Right forelimb (tissue), 1 donor: ENCODE measurements at regions not wholly inside any gene's neighbourhood (a gene's known extent, or its start where the extent isn't known, plus 50 kb on each side); places are given as distances from the start of the nearest gene placed in this dataset.

Experiments
- DNase-seq: peaks from one replicate; pipeline ENCODE4 v3.0.0-alpha.2; 2018

DNA sequence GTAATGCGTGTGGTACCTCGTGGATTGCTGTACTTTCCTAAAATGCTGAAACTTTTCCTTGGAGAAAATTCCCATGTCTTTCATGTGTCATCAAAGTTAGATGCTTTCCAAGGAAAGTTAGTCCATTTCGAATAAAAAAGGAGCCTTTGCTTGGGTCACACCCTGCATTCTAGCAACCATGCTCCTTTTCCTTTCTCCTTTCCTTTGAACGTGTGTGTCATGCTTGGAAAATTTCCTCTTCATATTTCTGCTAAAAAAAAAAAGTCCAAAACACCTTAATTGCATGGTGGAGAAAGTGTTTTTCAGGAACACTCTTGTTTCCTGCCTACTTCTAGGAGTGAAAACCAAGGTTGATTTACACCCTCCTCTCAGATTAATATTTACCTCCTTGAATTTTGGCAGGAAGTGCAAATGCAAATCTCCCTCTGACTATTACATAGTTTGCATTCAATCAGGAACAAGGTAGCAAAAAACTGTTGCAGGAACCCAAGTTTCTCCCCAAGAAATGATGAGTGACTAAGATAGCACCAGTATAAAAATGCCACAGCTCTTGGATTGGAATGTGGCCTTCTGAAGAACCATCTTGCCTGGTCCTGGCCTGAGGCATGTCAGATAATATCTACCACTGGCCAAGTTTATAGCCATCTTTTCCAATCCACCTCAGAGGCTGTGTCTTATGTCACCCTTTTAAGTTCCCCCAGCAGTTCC, 590.6 kb downstream of the QKI start:
- no peak for DNase-seq

DNA sequence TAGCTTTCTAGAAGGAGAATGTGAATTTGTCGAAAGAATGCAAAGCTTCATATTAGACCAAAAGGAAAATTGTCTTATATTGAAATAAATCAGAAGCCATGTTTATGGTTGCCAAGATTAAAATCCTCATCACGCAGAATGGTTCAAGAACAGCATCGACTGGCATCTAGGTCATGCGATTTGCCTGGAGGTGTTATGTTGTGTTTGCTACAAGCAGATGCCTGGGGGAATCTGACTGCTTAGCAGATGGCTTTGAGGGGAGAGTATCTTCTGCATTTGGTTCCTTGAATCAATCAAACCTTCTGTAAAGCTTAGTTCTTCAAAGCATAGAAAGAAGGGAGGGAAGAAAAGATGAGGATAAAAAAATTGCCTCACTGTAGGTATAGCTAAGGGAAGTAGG, 585.8 kb downstream of the QKI start:
- DNase-seq: no peak

DNA sequence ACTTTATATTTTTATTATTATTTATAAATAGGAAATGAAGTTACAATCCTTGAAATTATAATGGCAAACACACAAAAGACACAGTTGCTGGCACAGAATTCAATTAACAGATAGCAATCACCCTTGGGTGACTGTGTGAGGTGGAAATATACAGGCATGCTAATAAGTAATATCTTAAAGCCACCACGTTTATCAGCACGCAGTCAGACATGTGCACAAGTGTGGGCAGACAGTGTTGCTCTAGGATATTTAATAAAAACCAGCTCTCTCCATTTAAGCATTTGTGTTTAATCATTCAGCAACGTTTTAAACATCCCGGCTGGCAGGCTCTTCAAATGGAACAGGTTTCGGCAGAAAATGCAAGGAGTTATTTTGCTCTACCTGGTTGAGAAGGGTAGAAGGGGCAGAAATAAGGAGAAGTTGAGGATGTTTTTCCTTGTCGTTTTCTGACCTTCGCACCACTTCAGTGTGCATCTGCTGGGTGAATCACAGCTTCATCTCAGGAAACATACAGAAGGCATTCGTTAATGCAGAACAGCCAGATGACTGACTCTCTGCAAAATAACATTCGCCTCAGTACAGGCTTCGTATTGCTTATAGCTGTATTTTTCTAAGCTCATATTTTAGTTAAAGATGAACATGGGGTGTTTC, 585.1 kb downstream of the QKI start:
- no peak for DNase-seq

DNA sequence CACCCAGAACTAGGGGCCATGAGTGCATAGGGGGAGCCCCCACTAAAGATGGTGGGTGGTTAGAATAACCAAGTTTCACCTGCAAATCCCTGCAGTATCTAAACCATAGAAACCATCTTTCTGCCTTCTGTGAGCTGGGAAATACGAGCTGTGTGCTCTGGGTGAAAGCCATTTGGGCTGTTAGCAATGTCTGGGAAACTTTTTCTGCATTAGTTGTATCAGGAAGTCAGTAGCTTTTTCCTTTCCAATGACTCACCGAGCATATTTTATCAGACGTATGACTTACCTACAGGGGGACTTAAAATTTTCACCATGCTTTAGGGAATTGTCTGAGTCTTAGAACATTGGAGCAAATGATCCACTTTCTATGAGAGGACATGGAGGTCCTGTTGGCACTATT, 584.0 kb downstream of the QKI start:
- DNase-seq: no peak

GRCh38 chr6:163996491-163996890, 582.0 kb downstream of the QKI start:
- no peak for DNase-seq

GRCh38 chr6:163994566-163994965, 580.0 kb downstream of the QKI start:
- DNase-seq: no peak

GRCh38 chr6:163992701-163993100, 578.2 kb downstream of the QKI start:
- DNase-seq: no peak

DNA sequence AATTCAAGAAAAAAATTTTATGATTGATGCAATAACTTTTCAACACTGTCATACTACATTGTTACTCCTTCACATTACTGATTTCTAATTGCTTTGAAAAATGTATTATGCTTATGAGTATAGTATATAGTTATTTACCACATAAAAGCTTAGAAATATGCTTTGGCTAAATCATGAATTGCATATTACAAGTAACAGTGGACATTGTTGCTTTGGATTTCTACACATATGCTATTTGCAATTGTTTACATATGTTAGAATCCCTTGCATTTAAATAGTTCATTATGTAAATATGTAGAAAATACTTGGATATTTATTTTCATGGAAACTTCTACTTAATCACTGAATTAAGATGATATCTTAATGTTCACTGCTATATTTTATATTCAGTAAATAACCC, 577.5 kb downstream of the QKI start:
- DNase-seq: no peak

GRCh38 chr6:163991321-163991720, 576.8 kb downstream of the QKI start:
- no peak for DNase-seq

- no peak for DNase-seq
Observed at GRCh38 chr6:163986313-163986712, 571.8 kb downstream of the QKI start.

GRCh38 chr6:163985710-163986109, 571.2 kb downstream of the QKI start:
- no peak for DNase-seq

- no peak for DNase-seq
Observed at GRCh38 chr6:163985040-163985439, 570.5 kb downstream of the QKI start.

DNA sequence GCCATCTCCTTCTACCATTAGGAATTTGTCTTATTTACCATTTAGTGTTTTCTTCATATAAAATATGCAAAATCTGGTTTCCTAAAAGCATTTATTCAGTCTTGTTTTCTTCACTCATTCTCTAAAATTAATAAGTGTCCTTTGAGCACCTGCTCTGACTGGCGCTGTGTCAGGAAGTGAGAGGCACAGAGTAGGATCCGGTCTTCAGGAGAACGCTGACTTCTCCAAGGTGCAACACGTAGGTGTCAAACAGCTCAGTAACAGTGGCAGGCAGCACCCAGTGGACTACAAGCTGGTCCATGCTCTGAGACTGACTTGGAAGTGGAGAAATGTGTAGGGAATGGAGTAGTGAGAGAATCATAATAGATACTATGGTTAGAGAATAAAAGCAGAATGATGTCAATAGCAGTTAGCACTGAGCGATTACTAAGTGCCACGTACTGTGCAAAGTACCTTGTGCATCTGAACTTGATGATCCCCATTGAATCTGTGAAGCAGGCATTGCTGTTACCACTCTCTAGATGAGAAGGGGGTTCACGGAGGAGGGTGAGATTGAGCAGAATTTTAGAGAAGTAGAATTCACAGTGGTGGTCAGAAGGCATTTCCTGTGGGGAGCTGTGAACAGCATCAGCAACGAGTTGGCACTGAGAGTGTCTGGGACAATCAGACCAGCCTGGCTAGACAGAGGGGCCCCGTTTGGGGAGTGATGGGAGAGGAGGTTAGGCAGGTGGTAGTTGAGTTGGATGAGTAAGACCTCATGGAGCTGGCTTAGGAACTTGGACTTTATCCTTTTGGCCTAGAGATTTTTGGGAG, 569.8 kb downstream of the QKI start:
- DNase-seq: no peak

DNA sequence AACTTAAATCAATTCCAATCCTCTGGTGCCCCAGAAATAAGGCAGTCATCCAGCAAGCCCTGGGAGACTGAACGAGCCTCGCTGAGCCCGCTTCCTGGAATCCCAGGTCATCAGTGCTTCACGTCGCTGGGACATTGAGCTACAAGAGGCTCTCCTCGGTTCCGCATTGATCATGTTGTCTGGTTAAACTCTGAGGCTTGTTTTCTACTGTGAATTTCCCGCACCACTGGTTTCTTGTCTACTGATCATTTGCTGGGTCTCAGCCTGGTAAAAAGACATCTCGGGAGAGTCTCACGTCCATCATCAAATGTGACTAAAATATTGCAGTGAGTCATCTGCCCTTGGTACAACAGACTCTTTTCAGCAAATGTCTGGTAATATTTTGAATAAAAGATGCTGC, 569.2 kb downstream of the QKI start:
- DNase-seq: no peak

DNA sequence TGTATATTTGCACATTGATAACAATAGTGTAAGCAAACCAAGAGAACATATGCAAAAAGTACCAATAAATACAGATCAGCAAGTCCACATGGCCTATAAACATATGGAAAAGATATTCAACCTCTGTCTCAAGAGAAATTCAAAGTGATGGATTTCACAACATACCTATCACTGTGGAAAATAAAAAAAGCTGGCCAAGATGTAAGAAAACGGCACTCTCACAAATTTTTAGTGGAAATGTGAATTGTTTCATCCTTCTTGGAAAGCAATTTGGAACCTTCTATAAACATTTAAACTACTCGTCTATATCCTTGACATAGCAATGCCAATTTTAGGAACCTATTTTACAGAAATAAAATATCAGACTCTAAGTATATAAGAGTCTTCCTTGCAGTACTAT, 559.8 kb downstream of the QKI start:
- no peak for DNase-seq

- DNase-seq: no peak
Observed at GRCh38 chr6:163971841-163972838, 557.6 kb downstream of the QKI start.

DNA sequence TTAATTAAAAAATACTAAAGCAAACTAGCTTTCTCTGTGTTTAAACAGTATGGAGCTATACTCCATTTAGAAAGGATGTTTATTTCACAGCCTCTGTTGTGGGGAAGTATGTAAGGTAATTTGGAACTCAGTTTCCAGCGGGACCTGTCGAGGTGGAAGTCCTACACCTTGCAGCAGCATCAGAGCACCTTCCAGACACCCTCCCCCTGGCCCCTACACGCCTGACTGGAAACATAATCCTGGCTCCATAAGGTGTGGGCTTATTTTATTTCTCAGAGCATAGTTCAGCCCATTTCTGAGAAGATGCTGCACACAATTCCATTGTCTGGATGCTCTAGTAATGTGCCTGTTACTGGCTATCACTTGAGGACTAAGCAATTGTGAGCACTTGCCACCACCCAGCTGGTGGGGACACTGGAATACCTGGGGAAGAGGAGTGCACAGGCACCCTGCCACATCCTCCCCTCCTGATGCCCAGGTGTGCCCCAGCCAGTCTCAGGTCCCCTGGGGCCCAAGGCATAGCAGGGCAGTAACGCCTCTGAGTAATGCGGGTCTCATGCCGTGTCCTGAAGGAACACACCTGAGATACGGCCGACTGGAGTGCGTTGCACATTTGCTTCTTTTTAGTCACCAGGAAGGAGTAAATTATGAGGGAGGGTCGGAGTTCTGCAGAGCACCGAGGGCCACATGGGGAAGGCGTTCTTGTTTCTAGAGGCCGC, 556.5 kb downstream of the QKI start:
- no peak for DNase-seq

DNA sequence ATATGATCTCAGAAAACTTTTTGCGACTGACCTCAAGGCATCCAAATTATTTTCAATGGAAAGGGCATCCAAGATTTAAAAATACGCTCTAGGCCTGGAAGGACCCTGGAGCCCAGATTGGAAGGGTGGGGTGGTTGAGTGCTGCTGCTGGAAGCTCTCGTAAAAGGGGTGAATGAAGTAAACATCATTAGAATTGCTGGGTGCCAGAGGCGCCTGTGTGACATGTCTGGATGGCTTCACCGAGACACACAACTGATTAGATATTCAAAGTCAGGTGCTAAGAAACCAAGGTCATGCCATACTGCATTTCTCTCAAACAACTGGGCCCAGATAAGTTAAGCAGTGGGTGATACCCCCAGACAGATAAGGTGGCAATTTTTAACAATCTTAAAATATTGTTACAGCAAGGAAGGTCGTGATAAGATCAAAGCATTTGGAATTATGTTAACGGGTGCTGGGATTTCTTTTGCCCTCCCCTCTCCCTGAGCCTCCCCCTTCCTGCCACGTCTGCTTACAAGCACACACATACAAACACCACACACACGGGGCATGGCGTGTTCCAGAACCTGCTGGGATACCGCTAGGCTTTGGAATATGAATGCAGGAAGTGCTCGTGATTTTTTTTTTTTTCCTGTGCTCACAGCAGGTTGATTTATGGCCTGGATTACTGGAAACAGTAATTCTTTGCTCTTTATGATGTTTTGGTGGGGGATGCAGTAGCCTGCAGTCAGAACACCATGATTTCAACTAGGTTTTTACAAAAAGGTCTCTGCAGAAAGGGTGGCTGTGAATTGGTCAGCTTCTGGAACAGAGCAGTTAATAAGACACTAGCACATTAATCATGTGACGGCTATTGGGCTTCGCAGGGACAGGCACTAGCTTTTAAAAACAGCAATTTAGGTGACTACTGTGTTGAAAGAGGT, 551.2 kb downstream of the QKI start:
- no peak for DNase-seq

- DNase-seq: no peak
Observed at GRCh38 chr6:163964789-163965188, 550.3 kb downstream of the QKI start.

GRCh38 chr6:163963205-163964120, 548.9 kb downstream of the QKI start:
- no peak for DNase-seq
